Neural cell (in vitro differentiated cells): ENCODE measurements at regions not wholly inside any gene's neighbourhood (a gene's known extent, or its start where the extent isn't known, plus 50 kb on each side); places are given as distances from the start of the nearest gene placed in this dataset.
A peak's percentile ranks its signal among the peaks of the same experiment; 100 is the strongest.

Source experiments
- H2AFZ ChIP-seq: fragments of 200-600, 300-800 bp; sonication (generic), shearing (Covaris generic); 2 replicates; pipeline ENCODE4 v1.6.0; 2014; ENCODE audit warnings: low read depth, mild to moderate bottlenecking, antibody characterized with exemption, low read length, moderate library complexity
- H3F3A ChIP-seq: fragments of 200-600 bp; shearing (Covaris generic); 2 replicates; pipeline ENCODE4 v1.6.1; 2016; ENCODE audit warnings: mild to moderate bottlenecking, moderate library complexity, mixed read lengths, antibody characterized with exemption, low read length; ENCODE audit not compliant: insufficient read depth, poor library complexity, severe bottlenecking
- H3K27ac ChIP-seq: fragments of 200-600, 300-800 bp; sonication (generic), shearing (Covaris generic); 2 replicates; pipeline ENCODE4 v1.5.1; 2014; ENCODE audit warnings: mild to moderate bottlenecking, low read length, moderate library complexity
- H3K27me3 ChIP-seq: fragments of 300-800, 200-600 bp; sonication (generic), shearing (Covaris generic); 2 replicates; pipeline ENCODE4 v1.6.0; 2014; ENCODE audit warnings: mild to moderate bottlenecking, low read depth, low read length, moderate library complexity; ENCODE audit not compliant: insufficient read depth
- H3K36me3 ChIP-seq: fragments of 300-800, 200-600 bp; sonication (generic), shearing (Covaris generic); 2 replicates; pipeline ENCODE4 v1.5.1; 2014; ENCODE audit warnings: mild to moderate bottlenecking, antibody characterized with exemption, low read length, moderate library complexity; ENCODE audit not compliant: insufficient read depth
- H3K4me2 ChIP-seq: fragments of 300-800, 200-600 bp; sonication (generic), shearing (Covaris generic); 2 replicates; pipeline ENCODE4 v1.6.0; 2014; ENCODE audit warnings: mild to moderate bottlenecking, low read length
- H3K4me3 ChIP-seq: fragments of 300-800, 200-600 bp; sonication (generic), shearing (Covaris generic); 2 replicates; pipeline ENCODE4 v1.5.1; 2014; ENCODE audit warnings: mild to moderate bottlenecking, low read length, moderate library complexity
- H3K79me2 ChIP-seq: fragments of 200-600 bp; shearing (Covaris generic); replicated peaks from 2 replicates; pipeline ENCODE4 v1.6.0; 2014; ENCODE audit warnings: mild to moderate bottlenecking, low read length, moderate library complexity; ENCODE audit not compliant: insufficient read depth
- H3K9ac ChIP-seq: fragments of 300-800, 200-600 bp; sonication (generic), shearing (Covaris generic); 2 replicates; pipeline ENCODE4 v1.6.1; 2016; ENCODE audit warnings: mild to moderate bottlenecking, low read length, mixed read lengths
- H3K9me2 ChIP-seq: fragments of 200-600 bp; shearing (Covaris generic); 2 replicates; pipeline ENCODE4 v1.6.1; 2016; ENCODE audit warnings: mild to moderate bottlenecking, low read length, mixed read lengths; ENCODE audit not compliant: insufficient read depth
- H3K9me3 ChIP-seq: fragments of 200-600, 300-800 bp; sonication (generic), shearing (Covaris generic); 2 replicates; pipeline ENCODE4 v1.6.1; 2016; ENCODE audit warnings: mild to moderate bottlenecking, mixed run types, low read length, moderate library complexity, mixed read lengths
- H4K20me1 ChIP-seq: fragments of 200-600 bp; shearing (Covaris generic); 2 replicates; pipeline ENCODE4 v1.6.1; 2016; ENCODE audit warnings: mild to moderate bottlenecking, mixed run types; ENCODE audit not compliant: insufficient read depth
- EP300 ChIP-seq: fragments of 450-650 bp; conservative IDR thresholded peaks from 2 replicates; pipeline ENCODE4 v1.6.1; 2014; ENCODE audit warnings: antibody characterized with exemption, mild to moderate bottlenecking, moderate library complexity; ENCODE audit not compliant: poor library complexity, severe bottlenecking
- EZH2 ChIP-seq: fragments of 200-600, 300-800 bp; shearing (Covaris generic), sonication (generic); IDR thresholded peaks from 2 replicates; pipeline ENCODE4 v1.6.1; 2014; ENCODE audit warnings: antibody characterized with exemption, low read length, borderline replicate concordance, mild to moderate bottlenecking; ENCODE audit not compliant: insufficient read depth, poor library complexity, severe bottlenecking
- MXI1 ChIP-seq: fragments of 450-650 bp; conservative IDR thresholded peaks from 2 replicates; pipeline ENCODE4 v1.6.1; 2014; ENCODE audit warnings: antibody characterized with exemption, mild to moderate bottlenecking; ENCODE audit not compliant: poor library complexity, severe bottlenecking
- POLR2AphosphoS5 ChIP-seq: IDR thresholded peaks from 2 replicates; pipeline ENCODE4 v1.6.1; 2012
- RAD21 ChIP-seq: fragments of 450-650 bp; conservative IDR thresholded peaks from 2 replicates; pipeline ENCODE4 v1.6.1; 2014; ENCODE audit warnings: antibody characterized with exemption, mild to moderate bottlenecking, moderate library complexity
- SMC3 ChIP-seq: fragments of 450-650 bp; conservative IDR thresholded peaks from 2 replicates; pipeline ENCODE4 v1.6.1; 2014; ENCODE audit warnings: antibody characterized with exemption, mild to moderate bottlenecking, moderate library complexity; ENCODE audit not compliant: poor library complexity
- TAF1 ChIP-seq: IDR thresholded peaks from 2 replicates; pipeline ENCODE4 v1.6.1; 2012; ENCODE audit warnings: low read depth
- TF ChIP-seq, protein P1 (sequence below): IDR thresholded peaks from 2 replicates; pipeline ENCODE4 v1.6.1; 2012; ENCODE audit warnings: borderline replicate concordance
- TF ChIP-seq, protein P2 (sequence below): fragments of 450-650 bp; IDR thresholded peaks from 2 replicates; pipeline ENCODE4 v1.5.1; 2014; ENCODE audit warnings: antibody characterized with exemption, mild to moderate bottlenecking, moderate library complexity; ENCODE audit not compliant: poor library complexity, severe bottlenecking

GRCh38 chr5:3995954-3996619, 400.5 kb downstream of the IRX1 start:
- Histone ChIP-seq H3K79me2 (no peaks in the 10 kb centered on the region), H2AFZ (no peak overlapping the region), H3K9me3 (no peaks in the 10 kb centered on the region), H3K27me3 (no peaks in the 10 kb centered on the region), H4K20me1 (no peaks in the 10 kb centered on the region), H3F3A (peaks cover 2% of the 10 kb centered on the region), H3K36me3 (no peaks in the 10 kb centered on the region), H3K4me2 (no peak overlapping the region), H3K4me3 (peak overlapping the region; percentile 21), H3K9ac (no peak overlapping the region), H3K9me2 (no peaks in the 10 kb centered on the region), H3K27ac (no peak overlapping the region)
- TF ChIP-seq, protein P1, sequence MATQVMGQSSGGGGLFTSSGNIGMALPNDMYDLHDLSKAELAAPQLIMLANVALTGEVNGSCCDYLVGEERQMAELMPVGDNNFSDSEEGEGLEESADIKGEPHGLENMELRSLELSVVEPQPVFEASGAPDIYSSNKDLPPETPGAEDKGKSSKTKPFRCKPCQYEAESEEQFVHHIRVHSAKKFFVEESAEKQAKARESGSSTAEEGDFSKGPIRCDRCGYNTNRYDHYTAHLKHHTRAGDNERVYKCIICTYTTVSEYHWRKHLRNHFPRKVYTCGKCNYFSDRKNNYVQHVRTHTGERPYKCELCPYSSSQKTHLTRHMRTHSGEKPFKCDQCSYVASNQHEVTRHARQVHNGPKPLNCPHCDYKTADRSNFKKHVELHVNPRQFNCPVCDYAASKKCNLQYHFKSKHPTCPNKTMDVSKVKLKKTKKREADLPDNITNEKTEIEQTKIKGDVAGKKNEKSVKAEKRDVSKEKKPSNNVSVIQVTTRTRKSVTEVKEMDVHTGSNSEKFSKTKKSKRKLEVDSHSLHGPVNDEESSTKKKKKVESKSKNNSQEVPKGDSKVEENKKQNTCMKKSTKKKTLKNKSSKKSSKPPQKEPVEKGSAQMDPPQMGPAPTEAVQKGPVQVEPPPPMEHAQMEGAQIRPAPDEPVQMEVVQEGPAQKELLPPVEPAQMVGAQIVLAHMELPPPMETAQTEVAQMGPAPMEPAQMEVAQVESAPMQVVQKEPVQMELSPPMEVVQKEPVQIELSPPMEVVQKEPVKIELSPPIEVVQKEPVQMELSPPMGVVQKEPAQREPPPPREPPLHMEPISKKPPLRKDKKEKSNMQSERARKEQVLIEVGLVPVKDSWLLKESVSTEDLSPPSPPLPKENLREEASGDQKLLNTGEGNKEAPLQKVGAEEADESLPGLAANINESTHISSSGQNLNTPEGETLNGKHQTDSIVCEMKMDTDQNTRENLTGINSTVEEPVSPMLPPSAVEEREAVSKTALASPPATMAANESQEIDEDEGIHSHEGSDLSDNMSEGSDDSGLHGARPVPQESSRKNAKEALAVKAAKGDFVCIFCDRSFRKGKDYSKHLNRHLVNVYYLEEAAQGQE, result no peak
- peak; percentile 40 for TF ChIP-seq POLR2AphosphoS5
- peak; percentile 73 for TF ChIP-seq EP300

DNA sequence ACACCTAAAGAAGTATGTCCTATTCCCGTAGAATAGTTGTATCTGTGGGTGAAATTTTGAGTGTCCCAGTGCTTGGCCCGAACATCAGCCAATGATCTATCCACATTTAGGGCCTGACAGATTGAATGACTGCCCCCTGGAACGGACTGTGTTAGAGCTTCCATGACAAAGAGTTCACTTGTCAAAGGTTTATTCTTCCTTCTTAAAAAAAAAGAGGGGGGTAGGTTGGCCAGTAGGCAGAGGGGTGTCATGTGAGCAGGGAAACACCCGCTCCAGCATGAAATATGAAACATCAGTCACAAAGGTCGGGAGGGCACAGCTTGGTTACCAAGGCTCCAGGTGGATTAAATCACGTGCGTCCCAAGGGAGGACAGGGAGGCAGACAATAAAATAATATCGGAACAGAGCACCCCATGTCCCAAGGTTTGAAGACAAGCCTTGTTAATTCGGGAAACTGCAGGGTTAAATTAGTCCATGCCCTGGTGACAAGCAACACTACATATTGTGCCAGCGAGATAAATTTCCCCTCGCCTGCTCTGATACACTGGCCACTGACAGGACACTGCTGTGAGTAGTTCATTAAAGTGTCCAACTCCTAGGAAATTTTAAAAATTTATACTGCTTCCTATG, 401.2 kb downstream of the IRX1 start:
- Histone ChIP-seq H3K9me3 (no peaks in the 10 kb centered on the region), H3F3A (peaks cover 2% of the 10 kb centered on the region), H3K36me3 (no peaks in the 10 kb centered on the region), H3K9ac (no peak overlapping the region), H3K79me2 (no peaks in the 10 kb centered on the region), H3K27ac (no peak overlapping the region), H4K20me1 (no peaks in the 10 kb centered on the region), H2AFZ (no peak overlapping the region), H3K4me2 (no peak overlapping the region), H3K9me2 (no peaks in the 10 kb centered on the region), H3K27me3 (no peaks in the 10 kb centered on the region), H3K4me3 (peak overlapping the region; percentile 21)
- no peak for TF ChIP-seq EP300
- TF ChIP-seq EZH2, result no peak
- TF ChIP-seq MXI1, result no peak

DNA sequence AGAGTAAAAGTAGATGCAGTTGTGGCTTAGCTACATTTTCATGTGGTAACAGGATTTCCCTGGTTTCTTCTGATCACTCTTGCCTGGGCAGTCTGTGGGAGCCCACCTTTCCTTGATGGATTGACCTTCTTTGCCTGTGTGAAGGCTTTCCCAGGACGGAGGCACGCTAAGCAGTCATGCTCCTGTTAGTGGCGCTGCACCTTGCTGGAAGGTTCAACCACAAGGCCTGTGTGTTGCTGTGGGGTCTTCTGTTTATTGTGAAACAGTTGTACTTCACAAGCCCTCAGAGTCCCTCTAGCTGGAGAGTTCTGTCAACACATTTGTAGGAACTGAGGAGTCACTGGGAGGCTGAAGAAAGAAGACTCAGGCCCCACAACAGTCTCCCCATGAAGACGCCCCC, 402.0 kb downstream of the IRX1 start:
- Histone ChIP-seq H3K4me3 (no peak overlapping the region), H3K27ac (no peak overlapping the region), H3K9ac (no peak overlapping the region), H3K9me2 (no peaks in the 10 kb centered on the region), H3F3A (peaks cover 2% of the 10 kb centered on the region), H4K20me1 (no peaks in the 10 kb centered on the region), H3K79me2 (no peaks in the 10 kb centered on the region), H3K27me3 (no peaks in the 10 kb centered on the region), H2AFZ (no peak overlapping the region), H3K4me2 (no peak overlapping the region), H3K9me3 (no peaks in the 10 kb centered on the region), H3K36me3 (no peaks in the 10 kb centered on the region)
- TF ChIP-seq EZH2, result no peak
- TF ChIP-seq SMC3, result no peak
- no peak for TF ChIP-seq RAD21
- no peak for TF ChIP-seq POLR2AphosphoS5
- TF ChIP-seq MXI1, result no peak
- TF ChIP-seq, protein P1, result no peak
- no peak for TF ChIP-seq TAF1
- TF ChIP-seq, protein P2, sequence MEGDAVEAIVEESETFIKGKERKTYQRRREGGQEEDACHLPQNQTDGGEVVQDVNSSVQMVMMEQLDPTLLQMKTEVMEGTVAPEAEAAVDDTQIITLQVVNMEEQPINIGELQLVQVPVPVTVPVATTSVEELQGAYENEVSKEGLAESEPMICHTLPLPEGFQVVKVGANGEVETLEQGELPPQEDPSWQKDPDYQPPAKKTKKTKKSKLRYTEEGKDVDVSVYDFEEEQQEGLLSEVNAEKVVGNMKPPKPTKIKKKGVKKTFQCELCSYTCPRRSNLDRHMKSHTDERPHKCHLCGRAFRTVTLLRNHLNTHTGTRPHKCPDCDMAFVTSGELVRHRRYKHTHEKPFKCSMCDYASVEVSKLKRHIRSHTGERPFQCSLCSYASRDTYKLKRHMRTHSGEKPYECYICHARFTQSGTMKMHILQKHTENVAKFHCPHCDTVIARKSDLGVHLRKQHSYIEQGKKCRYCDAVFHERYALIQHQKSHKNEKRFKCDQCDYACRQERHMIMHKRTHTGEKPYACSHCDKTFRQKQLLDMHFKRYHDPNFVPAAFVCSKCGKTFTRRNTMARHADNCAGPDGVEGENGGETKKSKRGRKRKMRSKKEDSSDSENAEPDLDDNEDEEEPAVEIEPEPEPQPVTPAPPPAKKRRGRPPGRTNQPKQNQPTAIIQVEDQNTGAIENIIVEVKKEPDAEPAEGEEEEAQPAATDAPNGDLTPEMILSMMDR, result no peak
